MCF 10A (cell line): ENCODE measurements at regions not wholly inside any gene's neighbourhood (a gene's known extent, or its start where the extent isn't known, plus 50 kb on each side); places are given as distances from the start of the nearest gene placed in this dataset.

Experiments used
- BruUV-seq: library from RNA; stranded (reverse); fragments of 400-500 nt; replicated peaks from 2 replicates; lab custom pipeline; 2021; lab: Mats Ljungman, UMichigan
- CTCF ChIA-PET: fragments of 300-600 bp; sonication (Branson Sonifier 250); formaldehyde crosslinking; extraction: SDS; loops from one replicate; lab custom pipeline; 2021; ENCODE audit warnings: antibody characterized with exemption, inconsistent platforms; lab: Yijun Ruan, JAX
- POLR2A ChIA-PET: fragments of 300-600, 350-650 bp; sonication (Branson Sonifier 250); formaldehyde crosslinking; extraction: SDS; loops from one replicate; lab custom pipeline; 2020; ENCODE audit warnings: antibody characterized with exemption, inconsistent platforms; lab: Yijun Ruan, JAX
- DNase-seq: peaks from one replicate; pipeline ENCODE4 v3.0.0-alpha.2; 2018; ENCODE audit not compliant: unreplicated experiment
- H3K27ac Mint-ChIP-seq: one replicate; pipeline ENCODE4 v1.8.0; 2022; ENCODE audit warnings: mild to moderate bottlenecking, low read depth, mixed read lengths; ENCODE audit not compliant: unreplicated experiment
- H3K27me3 Mint-ChIP-seq: one replicate; pipeline ENCODE4 v1.8.0; 2022; ENCODE audit warnings: mixed read lengths; ENCODE audit not compliant: insufficient read depth, unreplicated experiment
- H3K36me3 Mint-ChIP-seq: one replicate; pipeline ENCODE4 v1.8.0; 2022; ENCODE audit warnings: mild to moderate bottlenecking, moderate library complexity, mixed read lengths; ENCODE audit not compliant: insufficient read depth, unreplicated experiment
- H3K4me1 Mint-ChIP-seq: one replicate; pipeline ENCODE4 v1.8.0; 2022; ENCODE audit warnings: mixed read lengths; ENCODE audit not compliant: insufficient read depth, unreplicated experiment
- H3K4me3 Mint-ChIP-seq: one replicate; pipeline ENCODE4 v1.8.0; 2022; ENCODE audit warnings: mild to moderate bottlenecking, moderate library complexity, mixed read lengths; ENCODE audit not compliant: unreplicated experiment
- H3K9me3 Mint-ChIP-seq: one replicate; pipeline ENCODE4 v1.8.0; 2022; ENCODE audit warnings: mixed read lengths; ENCODE audit not compliant: unreplicated experiment
- CTCF ChIP-seq: fragments of 200-600 bp; IDR thresholded peaks from one replicate; pipeline ENCODE4 v1.8.0; 2022; ENCODE audit warnings: antibody characterized with exemption, mild to moderate bottlenecking; ENCODE audit not compliant: unreplicated experiment
- intact Hi-C: fragments of 100-400 bp; cut with micrococcal nuclease; formaldehyde crosslinking; loops from 2 replicates; pipeline ENCODE4 v1.14.1; 2022

- Mint-ChIP-seq H3K4me1 (no peaks in the 10 kb centered on the region), H3K36me3 (no peaks in the 10 kb centered on the region), H3K27ac (no peak overlapping the region), H3K9me3 (no peaks in the 10 kb centered on the region), H3K4me3 (no peak overlapping the region), H3K27me3 (peaks cover 13% of the 10 kb centered on the region)
- no peak for DNase-seq
- intact Hi-C loops = no loop called here
- no peak for TF ChIP-seq CTCF
- BruUV-seq = no TSS peak
- ChIA-PET POLR2A (interaction anchor here (0.6 to 1.1 kb wide), 2 partner anchors 11 to 209 kb away, joined by 3 to 4 read pairs; no protein-coding TSS in a partner anchor), CTCF (no interaction called here)
These were observed 95.6 kb upstream of the FAM216B start for GRCh38 chr13:42685751-42686150.

GRCh38 chr13:42686165-42686564, 95.2 kb upstream of the FAM216B start:
- no peaks in the 10 kb centered on the region for H3K9me3 Mint-ChIP-seq
- peaks cover 9% of the 10 kb centered on the region for H3K27me3 Mint-ChIP-seq
- H3K36me3 Mint-ChIP-seq = no peaks in the 10 kb centered on the region
- TF ChIP-seq CTCF = no peak
- intact Hi-C loops = no loop called here
- H3K4me1 Mint-ChIP-seq = no peaks in the 10 kb centered on the region
- BruUV-seq = no TSS peak
- no peak overlapping the region for H3K4me3 Mint-ChIP-seq
- CTCF ChIA-PET = no interaction called here
- POLR2A ChIA-PET = interaction anchor here (1.1 kb wide), 1 partner anchor 11 kb away, joined by 4 read pairs; no protein-coding TSS in a partner anchor
- H3K27ac Mint-ChIP-seq = no peak overlapping the region
- DNase-seq = no peak

GRCh38 chr13:42688821-42689220, 92.6 kb upstream of the FAM216B start:
- H3K36me3 Mint-ChIP-seq = no peaks in the 10 kb centered on the region
- intact Hi-C loops = no loop called here
- CTCF ChIA-PET = no interaction called here
- H3K27ac Mint-ChIP-seq = no peak overlapping the region
- POLR2A ChIA-PET = no interaction called here
- no peaks in the 10 kb centered on the region for H3K9me3 Mint-ChIP-seq
- DNase-seq = no peak
- no peaks in the 10 kb centered on the region for H3K4me1 Mint-ChIP-seq
- no TSS peak for BruUV-seq
- no peak for TF ChIP-seq CTCF
- H3K27me3 Mint-ChIP-seq = no peaks in the 10 kb centered on the region
- no peak overlapping the region for H3K4me3 Mint-ChIP-seq

GRCh38 chr13:42696191-42696590, 85.2 kb upstream of the FAM216B start:
- H3K36me3 Mint-ChIP-seq = no peaks in the 10 kb centered on the region
- peaks cover 11% of the 10 kb centered on the region for H3K4me1 Mint-ChIP-seq
- no TSS peak for BruUV-seq
- ChIA-PET CTCF (interaction anchor here (0.6 to 1.1 kb wide), 2 partner anchors 23 to 193 kb away, joined by 3 read pairs; no protein-coding TSS in a partner anchor), POLR2A (interaction anchor here (0.8 to 2.3 kb wide), 2 partner anchors 17 to 23 kb away, joined by 3 to 6 read pairs; no protein-coding TSS in a partner anchor)
- DNase-seq = peak; percentile 22
- intact Hi-C loops = no loop called here
- H3K4me3 Mint-ChIP-seq = no peak overlapping the region
- H3K27ac Mint-ChIP-seq = no peak overlapping the region
- no peaks in the 10 kb centered on the region for H3K9me3 Mint-ChIP-seq
- no peak for TF ChIP-seq CTCF
- H3K27me3 Mint-ChIP-seq = no peaks in the 10 kb centered on the region
